H1 (cell line): ENCODE measurements at regions not wholly inside any gene's neighbourhood (a gene's known extent, or its start where the extent isn't known, plus 50 kb on each side); places are given as distances from the start of the nearest gene placed in this dataset.

ENCODE experiments used
- CTCF ChIA-PET: fragments of 300-600 bp; sonication (Branson Sonifier 250); formaldehyde crosslinking; loops from one replicate; lab custom pipeline; 2021; ENCODE audit not compliant: partially characterized antibody; lab: Charles Lee
- POLR2A ChIA-PET: fragments of 300-600 bp; sonication (Branson Sonifier 250); formaldehyde crosslinking; loops from one replicate; lab custom pipeline; 2021; ENCODE audit warnings: inconsistent platforms; ENCODE audit not compliant: partially characterized antibody; lab: Charles Lee
- DNase-seq, 2 experiments: peaks; one replicate each; pipeline versions ENCODE4 v3.0.0 to v3.0.0-alpha.2; 2010 to 2022; ENCODE audit warnings: low spot score in 2 of 2, low read depth in 1 of 2, mixed read lengths in 1 of 2
- FAIRE-seq: peaks from 2 replicates; lab custom pipeline; 2011; peaks lifted over from hg19 to GRCh38; lab: Jason Lieb, UNC
- H2AFZ ChIP-seq: 2 replicates; pipeline ENCODE4 v1.8.1; 2012; ENCODE audit warnings: low read length, inconsistent platforms
- H2AK5ac ChIP-seq: 2 replicates; pipeline ENCODE4 v1.6.1; 2013; ENCODE audit warnings: low read depth, low read length
- H2BK120ac ChIP-seq: replicated peaks from 2 replicates; pipeline ENCODE3; 2013; ENCODE audit warnings: low read depth, low read length, inconsistent platforms
- H2BK12ac ChIP-seq: 2 replicates; pipeline ENCODE4 v1.6.1; 2013; ENCODE audit warnings: low read depth, low read length
- H2BK15ac ChIP-seq: 2 replicates; pipeline ENCODE4 v1.6.1; 2013; ENCODE audit warnings: low read length
- H2BK20ac ChIP-seq: 2 replicates; pipeline ENCODE4 v1.6.1; 2013; ENCODE audit warnings: low read length
- H2BK5ac ChIP-seq: 2 replicates; pipeline ENCODE4 v1.6.1; 2013; ENCODE audit warnings: low read depth, low read length
- H3K14ac ChIP-seq: 2 replicates; pipeline ENCODE4 v1.6.1; 2013; ENCODE audit warnings: inconsistent platforms; ENCODE audit not compliant: insufficient read length
- H3K18ac ChIP-seq: 2 replicates; pipeline ENCODE4 v1.6.1; 2013; ENCODE audit warnings: low read length; ENCODE audit errors: extremely low read depth
- H3K23ac ChIP-seq: 2 replicates; pipeline ENCODE4 v1.6.1; 2013; ENCODE audit warnings: inconsistent platforms; ENCODE audit not compliant: insufficient read length
- H3K23me2 ChIP-seq: 2 replicates; pipeline ENCODE4 v1.6.1; 2013; ENCODE audit warnings: low read depth, low read length
- H3K27ac ChIP-seq: 2 replicates; pipeline ENCODE4 v1.6.1; 2011; ENCODE audit warnings: low read depth, low read length, inconsistent platforms
- H3K27me3 ChIP-seq, 4 experiments: replicated peaks in 1 of 4; 1 replicate in 1 of 4; 2 replicates in 3 of 4; pipeline versions ENCODE4 v1.6.1 to v1.8.1; 2011 to 2013; ENCODE audit warnings: low read length in 3 of 4, mild to moderate bottlenecking in 3 of 4, inconsistent platforms in 2 of 4, mixed read lengths in 2 of 4, moderate library complexity in 1 of 4; ENCODE audit not compliant: control insufficient read depth in 3 of 4, insufficient read depth in 3 of 4; ENCODE audit errors: extremely low read depth in 1 of 4
- H3K36me3 ChIP-seq, 4 experiments: 2 replicates each; pipeline versions ENCODE4 v1.6.1 to v1.8.1; 2011 to 2013; ENCODE audit warnings: mild to moderate bottlenecking in 4 of 4, low read length in 3 of 4, moderate library complexity in 2 of 4, control low read depth in 1 of 4, inconsistent platforms in 1 of 4; ENCODE audit not compliant: insufficient read depth in 4 of 4, control insufficient read depth in 2 of 4
- H3K4ac ChIP-seq: replicated peaks from 2 replicates; pipeline ENCODE3; 2013; ENCODE audit warnings: low read length, low read depth, mixed read lengths, inconsistent platforms; ENCODE audit not compliant: insufficient read length
- H3K4me1 ChIP-seq, 4 experiments: replicated peaks in 1 of 4; 1 replicate in 1 of 4; 2 replicates in 3 of 4; pipeline versions ENCODE4 v1.6.1 to v1.8.1; 2011 to 2013; ENCODE audit warnings: low read length in 3 of 4, inconsistent platforms in 2 of 4, mixed read lengths in 1 of 4; ENCODE audit not compliant: insufficient read depth in 4 of 4, control insufficient read depth in 3 of 4
- H3K4me2 ChIP-seq, 2 experiments: 2 replicates each; pipeline versions ENCODE4 v1.6.1 to v1.8.1; 2011 to 2013; ENCODE audit warnings: low read depth in 2 of 2, low read length in 2 of 2, control low read depth in 1 of 2, inconsistent platforms in 1 of 2, mild to moderate bottlenecking in 1 of 2; ENCODE audit not compliant: insufficient read depth in 1 of 2
- H3K4me3 ChIP-seq, 4 experiments: fragments of 200-600, 300-600 bp in 1 of 4; sonication (generic), shearing (Covaris generic), sonication (Bioruptor Twin) in 1 of 4; 2 replicates each; pipeline versions ENCODE4 v1.5.1 to v1.8.1; 2011 to 2016; ENCODE audit warnings: low read length in 4 of 4, low read depth in 3 of 4, control low read depth in 2 of 4, inconsistent platforms in 2 of 4, mild to moderate bottlenecking in 2 of 4, mixed read lengths in 1 of 4, moderate library complexity in 1 of 4; ENCODE audit not compliant: insufficient read depth in 2 of 4; ENCODE audit errors: extremely low read depth in 1 of 4
- H3K56ac ChIP-seq: replicated peaks from 2 replicates; pipeline ENCODE3; 2013; ENCODE audit warnings: low read depth, mild to moderate bottlenecking, mixed read lengths, low read length, inconsistent platforms; ENCODE audit not compliant: insufficient read length
- H3K79me1 ChIP-seq: 2 replicates; pipeline ENCODE4 v1.6.1; 2013; ENCODE audit warnings: low read depth, low read length, control low read depth
- H3K79me2 ChIP-seq, 2 experiments: 2 replicates each; pipeline versions ENCODE4 v1.6.1 to v1.8.1; 2012 to 2013; ENCODE audit warnings: low read length in 2 of 2, mild to moderate bottlenecking in 2 of 2, inconsistent platforms in 1 of 2; ENCODE audit not compliant: insufficient read depth in 2 of 2, control insufficient read depth in 1 of 2
- H3K9ac ChIP-seq, 4 experiments: replicated peaks in 1 of 4; 1 replicate in 1 of 4; 2 replicates in 3 of 4; pipeline versions ENCODE4 v1.6.1 to v1.8.1; 2011 to 2013; ENCODE audit warnings: low read depth in 3 of 4, low read length in 3 of 4, control low read depth in 2 of 4, mild to moderate bottlenecking in 2 of 4, moderate library complexity in 2 of 4, inconsistent platforms in 1 of 4; ENCODE audit errors: extremely low read depth in 1 of 4
- H3K9me3 ChIP-seq, 2 experiments: 2 replicates each; pipeline versions ENCODE4 v1.6.1 to v1.8.1; 2012 to 2013; ENCODE audit warnings: mild to moderate bottlenecking in 2 of 2, moderate library complexity in 2 of 2, control low read depth in 1 of 2, inconsistent platforms in 1 of 2, low read depth in 1 of 2, low read length in 1 of 2, mixed read lengths in 1 of 2; ENCODE audit not compliant: insufficient read depth in 2 of 2
- H4K20me1 ChIP-seq, 2 experiments: replicated peaks in 1 of 2; 2 replicates each; pipeline versions ENCODE3 to v1.8.1; 2011 to 2013; ENCODE audit warnings: inconsistent platforms in 2 of 2, low read length in 2 of 2, mild to moderate bottlenecking in 1 of 2; ENCODE audit not compliant: insufficient read depth in 2 of 2, control insufficient read depth in 1 of 2
- H4K5ac ChIP-seq: 2 replicates; pipeline ENCODE4 v1.6.1; 2013; ENCODE audit warnings: low read length, low read depth, mixed read lengths, inconsistent platforms; ENCODE audit not compliant: insufficient read length
- H4K8ac ChIP-seq: 2 replicates; pipeline ENCODE4 v1.8.0; 2013; ENCODE audit warnings: mild to moderate bottlenecking, moderate library complexity, low read length, inconsistent platforms; ENCODE audit not compliant: insufficient read depth; ENCODE audit errors: extremely low read depth
- H4K91ac ChIP-seq: replicated peaks from 2 replicates; pipeline ENCODE3; 2013; ENCODE audit warnings: low read length, mixed read lengths, inconsistent platforms; ENCODE audit not compliant: insufficient read length
- BRCA1 ChIP-seq: IDR thresholded peaks from 2 replicates; pipeline ENCODE4 v1.6.1; 2012; ENCODE audit warnings: low read depth, low read length, improper control_type of control experiment
- CTBP2 ChIP-seq: IDR thresholded peaks from 2 replicates; pipeline ENCODE4 v1.7.0; 2011; ENCODE audit warnings: borderline replicate concordance, mild to moderate bottlenecking, moderate library complexity, mixed read lengths, low read length; ENCODE audit not compliant: insufficient read depth, insufficient read length
- SIRT6 ChIP-seq: IDR thresholded peaks from one replicate; pipeline ENCODE4 v1.7.1; 2012; ENCODE audit warnings: low read length, inconsistent platforms
- WGBS, 2 experiments: shearing (Covaris generic) in 1 of 2; methylation state at CpG; one replicate each; pipeline versions ENCODE4 v1.1.6 to v1.1.7; 2013 to 2015; ENCODE audit warnings: low lambda C conversion rate in 2 of 2, mixed read lengths in 2 of 2, inconsistent platforms in 1 of 2, low coverage in 1 of 2, missing lambda C conversion rate in 1 of 2; ENCODE audit not compliant: insufficient replicate concordance in 2 of 2, insufficient coverage in 1 of 2, insufficient read length in 1 of 2; ENCODE audit errors: extremely low coverage in 1 of 2, missing lambda C conversion rate in 1 of 2; 5-methylcytosine and 5-hydroxymethylcytosine counted together

DNA sequence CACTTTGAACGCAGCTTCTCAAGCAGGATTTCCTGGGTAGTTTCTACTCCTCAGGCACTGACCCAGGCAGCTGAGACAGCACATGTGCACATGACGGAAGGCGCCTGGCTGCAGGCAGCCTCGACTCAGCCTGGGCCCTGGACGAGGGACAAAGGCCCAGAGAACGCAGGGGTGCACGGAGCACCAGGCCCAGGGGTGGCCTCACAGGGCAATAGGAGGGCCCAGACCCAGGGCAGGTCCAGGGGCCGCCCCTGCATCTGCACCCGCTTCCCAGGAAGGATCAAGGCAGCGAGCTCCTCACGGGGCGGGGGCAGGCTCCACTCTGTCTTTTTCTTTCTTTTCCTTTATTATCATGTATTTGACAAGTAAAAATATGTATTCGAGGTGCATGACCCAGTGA, 208.4 kb downstream of the BRD1 start:
- Histone ChIP-seq H3K18ac (no peak overlapping the region), H3K4me1 (no peaks in the 10 kb centered on the region; a peak in 1 of 7 replicates), H3K9ac (no peak overlapping the region), H3K27me3 (no peaks in the 10 kb centered on the region), H2BK15ac (no peak overlapping the region), H3K56ac (no peak overlapping the region), H2BK5ac (no peak overlapping the region), H2BK12ac (no peak overlapping the region), H3K79me1 (no peaks in the 10 kb centered on the region), H3K79me2 (no peaks in the 10 kb centered on the region), H2AK5ac (no peak overlapping the region), H4K5ac (no peak overlapping the region), H3K23me2 (no peaks in the 10 kb centered on the region), H3K4ac (no peak overlapping the region), H3K27ac (no peak overlapping the region), H3K14ac (no peak overlapping the region), H2AFZ (no peak overlapping the region), H3K9me3 (no peaks in the 10 kb centered on the region; a peak in 1 of 4 replicates), H2BK20ac (no peak overlapping the region), H2BK120ac (no peak overlapping the region), H3K36me3 (no peaks in the 10 kb centered on the region), H3K4me2 (no peak overlapping the region), H3K23ac (no peak overlapping the region), H4K8ac (no peak overlapping the region), H4K20me1 (no peaks in the 10 kb centered on the region), H4K91ac (no peak overlapping the region), H3K4me3 (no peak overlapping the region)
- FAIRE-seq (no peak), DNase-seq (no peak)
- 91% methylated on average over 13 of the region's 13 CpGs; no CpG with 5 or more reads in 1 of the 2 experiments for WGBS, 2 experiments
- TF ChIP-seq CTBP2: no peak
- no peak for TF ChIP-seq BRCA1
- no peak for TF ChIP-seq SIRT6
- CTCF ChIA-PET: interaction anchor here (0.7 to 1.1 kb wide), 3 partner anchors 13 to 310 kb away, joined by 3 to 5 read pairs (median 4); no protein-coding TSS in a partner anchor
- POLR2A ChIA-PET: no interaction called here
